ENCODE measurements at regions not wholly inside any gene's neighbourhood (a gene's known extent, or its start where the extent isn't known, plus 50 kb on each side); places are given as distances from the start of the nearest gene placed in this dataset.
"Not testable (repeated sequence)": the region's sequence is repeated elsewhere in the genome, so short reads cannot be mapped to it uniquely, and the experiment has no call there.

- Histone ChIP-seq H3K36me3 (ENCODE audit: control insufficient read depth, insufficient read depth, low read length) (no peaks in the 10 kb centered on the region), H3K4me1 (ENCODE audit: control insufficient read depth, insufficient read depth, low read length) (no peaks in the 10 kb centered on the region), H3K4me3 (ENCODE audit: insufficient read depth, low read depth, low read length) (no peak overlapping the region), H3K27me3 (ENCODE audit: control insufficient read depth, insufficient read depth, low read length, poor library complexity, severe bottlenecking) (no peaks in the 10 kb centered on the region), H3K9me3 (ENCODE audit: control insufficient read depth, low read length) (no peaks in the 10 kb centered on the region), H3K27ac (ENCODE audit: insufficient read depth, low read depth, low read length, poor library complexity, severe bottlenecking) (no peak overlapping the region)
- 93% methylated on average over 9 of the region's 9 CpGs for WGBS, 2 experiments
These were observed 114.9 kb downstream of the BUB3 start for GRCh38 chr10:123269017-123269552.

- WGBS, 2 experiments, result 86 to 94% methylated on average over 1 to 2 of the region's 2 CpGs
- Histone ChIP-seq H3K4me1 (ENCODE audit: control insufficient read depth, insufficient read depth, low read length) (no peaks in the 10 kb centered on the region), H3K9me3 (ENCODE audit: control insufficient read depth, low read length) (no peaks in the 10 kb centered on the region), H3K36me3 (ENCODE audit: control insufficient read depth, insufficient read depth, low read length) (no peaks in the 10 kb centered on the region), H3K4me3 (ENCODE audit: insufficient read depth, low read depth, low read length) (no peak overlapping the region), H3K27me3 (ENCODE audit: control insufficient read depth, insufficient read depth, low read length, poor library complexity, severe bottlenecking) (no peaks in the 10 kb centered on the region), H3K27ac (ENCODE audit: insufficient read depth, low read depth, low read length, poor library complexity, severe bottlenecking) (no peak overlapping the region)
These were observed 115.5 kb downstream of the BUB3 start for GRCh38 chr10:123269675-123270074.

- Histone ChIP-seq H3K36me3 (ENCODE audit: control insufficient read depth, insufficient read depth, low read length) (no peaks in the 10 kb centered on the region), H3K27me3 (ENCODE audit: control insufficient read depth, insufficient read depth, low read length, poor library complexity, severe bottlenecking) (no peaks in the 10 kb centered on the region), H3K27ac (ENCODE audit: insufficient read depth, low read depth, low read length, poor library complexity, severe bottlenecking) (no peak overlapping the region), H3K4me3 (ENCODE audit: insufficient read depth, low read depth, low read length) (no peak overlapping the region), H3K4me1 (ENCODE audit: control insufficient read depth, insufficient read depth, low read length) (no peaks in the 10 kb centered on the region), H3K9me3 (ENCODE audit: control insufficient read depth, low read length) (no peaks in the 10 kb centered on the region)
- 81 to 88% methylated on average over 2 of the region's 2 CpGs for WGBS, 2 experiments
These were observed 116.0 kb downstream of the BUB3 start for GRCh38 chr10:123270221-123270620.

- Histone ChIP-seq H3K36me3 (ENCODE audit: control insufficient read depth, insufficient read depth, low read length) (no peaks in the 10 kb centered on the region), H3K4me3 (ENCODE audit: insufficient read depth, low read depth, low read length) (no peak overlapping the region), H3K9me3 (ENCODE audit: control insufficient read depth, low read length) (no peaks in the 10 kb centered on the region), H3K4me1 (ENCODE audit: control insufficient read depth, insufficient read depth, low read length) (no peaks in the 10 kb centered on the region), H3K27ac (ENCODE audit: insufficient read depth, low read depth, low read length, poor library complexity, severe bottlenecking) (no peak overlapping the region), H3K27me3 (ENCODE audit: control insufficient read depth, insufficient read depth, low read length, poor library complexity, severe bottlenecking) (no peaks in the 10 kb centered on the region)
- 91 to 95% methylated on average over 4 of the region's 4 CpGs for WGBS, 2 experiments
These were observed 116.6 kb downstream of the BUB3 start for GRCh38 chr10:123270806-123271205.

GRCh38 chr10:123272171-123272570 is 118.0 kb downstream of the BUB3 start:
- Histone ChIP-seq H3K9me3 (ENCODE audit: control insufficient read depth, low read length) (no peaks in the 10 kb centered on the region), H3K4me3 (ENCODE audit: insufficient read depth, low read depth, low read length) (no peak overlapping the region), H3K36me3 (ENCODE audit: control insufficient read depth, insufficient read depth, low read length) (no peaks in the 10 kb centered on the region), H3K27ac (ENCODE audit: insufficient read depth, low read depth, low read length, poor library complexity, severe bottlenecking) (no peak overlapping the region), H3K27me3 (ENCODE audit: control insufficient read depth, insufficient read depth, low read length, poor library complexity, severe bottlenecking) (no peaks in the 10 kb centered on the region), H3K4me1 (ENCODE audit: control insufficient read depth, insufficient read depth, low read length) (no peaks in the 10 kb centered on the region)
- 89% methylated on average over 4 of the region's 4 CpGs for WGBS, 2 experiments

- Histone ChIP-seq H3K4me1 (ENCODE audit: control insufficient read depth, insufficient read depth, low read length) (no peaks in the 10 kb centered on the region), H3K27ac (ENCODE audit: insufficient read depth, low read depth, low read length, poor library complexity, severe bottlenecking) (no peak overlapping the region), H3K4me3 (ENCODE audit: insufficient read depth, low read depth, low read length) (no peak overlapping the region), H3K9me3 (ENCODE audit: control insufficient read depth, low read length) (no peaks in the 10 kb centered on the region), H3K27me3 (ENCODE audit: control insufficient read depth, insufficient read depth, low read length, poor library complexity, severe bottlenecking) (no peaks in the 10 kb centered on the region), H3K36me3 (ENCODE audit: control insufficient read depth, insufficient read depth, low read length) (no peaks in the 10 kb centered on the region)
- WGBS, 2 experiments, result 84 to 87% methylated on average over 31 to 32 of the region's 32 CpGs
These were observed 120.3 kb downstream of the BUB3 start for GRCh38 chr10:123274306-123275135.

- Histone ChIP-seq H3K36me3 (ENCODE audit: control insufficient read depth, insufficient read depth, low read length) (no peaks in the 10 kb centered on the region), H3K9me3 (ENCODE audit: control insufficient read depth, low read length) (no peaks in the 10 kb centered on the region), H3K4me3 (ENCODE audit: insufficient read depth, low read depth, low read length) (no peak overlapping the region), H3K27ac (ENCODE audit: insufficient read depth, low read depth, low read length, poor library complexity, severe bottlenecking) (no peak overlapping the region), H3K27me3 (ENCODE audit: control insufficient read depth, insufficient read depth, low read length, poor library complexity, severe bottlenecking) (no peaks in the 10 kb centered on the region), H3K4me1 (ENCODE audit: control insufficient read depth, insufficient read depth, low read length) (no peaks in the 10 kb centered on the region)
- 88 to 89% methylated on average over 14 of the region's 14 CpGs for WGBS, 2 experiments
These were observed 120.9 kb downstream of the BUB3 start for GRCh38 chr10:123275136-123275564.

GRCh38 chr10:123278445-123278844 is 124.2 kb downstream of the BUB3 start:
- no peaks in the 10 kb centered on the region for H3K27me3 ChIP-seq (ENCODE audit: control insufficient read depth, insufficient read depth, low read length, poor library complexity, severe bottlenecking)
- 94 to 98% methylated on average over 2 of the region's 2 CpGs for WGBS, 2 experiments
- H3K4me3 ChIP-seq (ENCODE audit: insufficient read depth, low read depth, low read length), result no peak overlapping the region
- H3K36me3 ChIP-seq (ENCODE audit: control insufficient read depth, insufficient read depth, low read length), result no peaks in the 10 kb centered on the region
- H3K9me3 ChIP-seq (ENCODE audit: control insufficient read depth, low read length), result no peaks in the 10 kb centered on the region
- H3K4me1 ChIP-seq (ENCODE audit: control insufficient read depth, insufficient read depth, low read length), result no peaks in the 10 kb centered on the region
- H3K27ac ChIP-seq (ENCODE audit: insufficient read depth, low read depth, low read length, poor library complexity, severe bottlenecking), result no peak overlapping the region

- not testable (repeated sequence) for H3K27me3 ChIP-seq (ENCODE audit: control insufficient read depth, insufficient read depth, low read length, poor library complexity, severe bottlenecking); H3K4me1 ChIP-seq (ENCODE audit: control insufficient read depth, insufficient read depth, low read length); H3K4me3 ChIP-seq (ENCODE audit: insufficient read depth, low read depth, low read length); H3K27ac ChIP-seq (ENCODE audit: insufficient read depth, low read depth, low read length, poor library complexity, severe bottlenecking); H3K36me3 ChIP-seq (ENCODE audit: control insufficient read depth, insufficient read depth, low read length); H3K9me3 ChIP-seq (ENCODE audit: control insufficient read depth, low read length)
- WGBS, 2 experiments, result 96 to 97% methylated on average over 35 of the region's 35 CpGs
These were observed 129.2 kb downstream of the BUB3 start for GRCh38 chr10:123283371-123283770.

GRCh38 chr10:123284022-123284421 is 129.8 kb downstream of the BUB3 start:
- no peaks in the 10 kb centered on the region for H3K36me3 ChIP-seq (ENCODE audit: control insufficient read depth, insufficient read depth, low read length)
- no peaks in the 10 kb centered on the region for H3K27me3 ChIP-seq (ENCODE audit: control insufficient read depth, insufficient read depth, low read length, poor library complexity, severe bottlenecking)
- H3K4me3 ChIP-seq (ENCODE audit: insufficient read depth, low read depth, low read length), result no peak overlapping the region
- no peak overlapping the region for H3K27ac ChIP-seq (ENCODE audit: insufficient read depth, low read depth, low read length, poor library complexity, severe bottlenecking)
- no peaks in the 10 kb centered on the region for H3K4me1 ChIP-seq (ENCODE audit: control insufficient read depth, insufficient read depth, low read length)
- H3K9me3 ChIP-seq (ENCODE audit: control insufficient read depth, low read length), result no peaks in the 10 kb centered on the region
